ENCODE measurements at regions not wholly inside any gene's neighbourhood (a gene's known extent, or its start where the extent isn't known, plus 50 kb on each side); places are given as distances from the start of the nearest gene placed in this dataset.

DNA sequence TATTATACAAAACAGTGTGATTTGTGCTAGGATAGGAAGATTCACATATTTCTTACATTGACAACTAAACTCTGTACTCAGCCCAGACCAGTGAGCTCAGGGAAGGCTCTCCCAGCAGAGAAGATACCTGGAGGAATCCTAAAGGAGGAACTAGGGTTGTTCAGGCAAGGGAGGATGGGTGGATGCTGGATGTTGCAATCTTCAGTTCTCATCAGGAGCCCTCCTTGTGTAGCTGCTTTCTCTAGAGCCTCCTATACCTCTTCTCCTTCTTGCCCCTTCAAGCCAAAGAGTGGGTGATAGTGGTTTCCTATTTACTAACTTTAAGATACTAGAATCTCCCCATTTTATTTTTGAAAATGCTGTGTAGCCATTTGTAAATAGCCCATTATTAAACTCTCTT lies 117.3 kb downstream of the NKX6-1 start:
- TF ChIP-seq JUNB (IDR thresholded peaks at IDR 0.05; ENCODE audit: unreplicated experiment): no peak
- no peak for TF ChIP-seq CTCF (conservative IDR thresholded peaks at IDR 0.05; ENCODE audit: low read depth in 2 of 2)
- no peak for TF ChIP-seq EZH2phosphoT487 (IDR thresholded peaks at IDR 0.05; ENCODE audit: unreplicated experiment)
- TF ChIP-seq CREB1 (CRISPR knock-in tag; IDR thresholded peaks at IDR 0.05; ENCODE audit: low read depth): no peak
- TF ChIP-seq STAT1 (IDR thresholded peaks at IDR 0.05; ENCODE audit: unreplicated experiment): no peak
- TF ChIP-seq POLR2AphosphoS5 (IDR thresholded peaks at IDR 0.05; ENCODE audit: low read depth): no peak
- TF ChIP-seq ZNF462 (CRISPR knock-in tag; IDR thresholded peaks at IDR 0.05): no peak

Measured in GM23338 (cell line).